Brain pericyte (primary cell): ENCODE measurements at regions not wholly inside any gene's neighbourhood (a gene's known extent, or its start where the extent isn't known, plus 50 kb on each side); places are given as distances from the start of the nearest gene placed in this dataset.

ENCODE experiments used
- DNase-seq: peaks from one replicate; pipeline ENCODE4 v3.0.0-alpha.2; 2012; ENCODE audit warnings: low read depth, low spot score

DNA sequence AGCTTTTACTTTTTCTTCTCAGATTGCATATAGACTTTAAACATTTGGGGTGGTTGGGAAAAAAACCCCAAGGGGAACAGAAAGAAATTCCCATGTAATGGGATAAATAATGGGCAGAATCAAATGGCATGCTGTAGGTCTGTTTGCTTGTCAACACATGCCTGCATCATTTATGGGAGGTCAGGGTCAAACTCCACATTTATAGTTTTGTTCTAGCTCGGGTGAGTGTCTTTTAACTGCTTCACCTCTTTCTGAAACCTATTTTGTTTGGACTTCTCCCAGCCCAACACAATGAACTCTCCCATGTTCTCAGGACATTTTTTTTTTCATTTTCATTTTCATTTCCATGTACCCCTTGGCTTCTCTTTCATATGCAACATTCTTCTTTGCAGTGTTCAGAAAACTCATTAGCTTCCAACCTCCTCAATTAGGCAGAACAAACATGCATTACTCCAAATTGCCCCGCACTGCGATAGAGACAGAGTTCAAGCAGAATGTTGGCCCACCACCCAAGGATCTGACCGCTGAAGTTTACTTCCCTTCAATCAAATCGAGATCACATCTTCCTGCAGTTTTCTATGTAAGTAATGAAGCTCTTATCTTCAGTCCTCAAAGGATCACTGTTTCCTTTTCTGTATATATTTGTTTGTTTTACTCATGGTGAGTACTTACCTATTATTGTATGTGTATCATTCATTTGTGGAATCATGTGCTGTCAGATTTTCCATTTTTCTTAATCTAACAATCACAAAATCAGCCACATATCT is 354.6 kb downstream of the ZSWIM6 start:
- DNase-seq = no peak

DNA sequence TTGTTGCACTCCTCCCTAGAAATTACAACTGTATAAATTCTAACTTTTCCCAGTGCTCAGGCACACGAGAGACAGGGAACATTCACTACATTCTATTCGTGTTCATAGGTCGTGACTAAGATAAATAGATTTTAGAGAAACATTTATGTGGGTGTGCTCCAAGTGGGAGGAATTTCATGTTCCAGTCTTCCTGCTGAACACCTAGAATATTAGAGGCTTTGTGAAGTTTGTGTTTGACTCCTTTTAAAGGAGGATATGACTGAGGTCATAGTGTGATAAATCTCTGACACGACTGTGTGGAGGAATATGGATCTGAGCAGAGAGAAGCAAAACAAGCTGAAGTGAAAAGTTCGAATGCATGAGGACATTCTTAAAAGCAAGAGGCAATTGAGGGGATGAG is 355.3 kb downstream of the ZSWIM6 start:
- no peak for DNase-seq

DNA sequence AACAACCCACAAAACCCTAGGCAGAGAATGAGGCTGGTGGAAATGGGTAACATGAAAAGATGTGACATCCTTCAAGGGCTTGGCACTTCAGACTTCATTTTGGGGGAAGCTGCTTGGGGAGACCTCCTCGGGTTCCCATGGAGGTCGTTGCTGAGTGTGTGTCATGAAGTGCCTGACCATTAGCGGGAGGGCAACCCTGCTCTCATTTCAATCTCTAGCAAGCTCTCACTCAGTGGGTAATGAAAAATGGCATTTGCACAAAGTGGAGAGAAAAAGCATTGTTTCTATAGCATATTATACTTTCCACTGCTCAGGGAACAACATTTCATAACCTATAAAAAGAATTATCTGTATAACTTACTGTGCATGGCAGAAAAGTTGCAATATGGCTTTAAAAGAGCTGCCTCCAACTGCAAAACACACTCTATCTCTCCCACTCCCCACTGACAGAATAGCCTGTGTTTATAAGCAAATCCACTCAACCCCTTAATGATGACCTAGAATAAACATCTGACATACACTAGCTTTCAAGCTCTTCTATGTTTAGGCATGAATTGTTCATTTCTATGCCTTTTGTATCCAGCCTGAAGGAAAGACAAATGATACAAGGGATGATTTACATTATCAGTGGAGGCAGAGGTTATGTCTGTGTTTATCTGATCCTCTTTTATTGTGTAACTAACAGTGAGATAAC is 357.2 kb downstream of the ZSWIM6 start:
- no peak for DNase-seq

DNA sequence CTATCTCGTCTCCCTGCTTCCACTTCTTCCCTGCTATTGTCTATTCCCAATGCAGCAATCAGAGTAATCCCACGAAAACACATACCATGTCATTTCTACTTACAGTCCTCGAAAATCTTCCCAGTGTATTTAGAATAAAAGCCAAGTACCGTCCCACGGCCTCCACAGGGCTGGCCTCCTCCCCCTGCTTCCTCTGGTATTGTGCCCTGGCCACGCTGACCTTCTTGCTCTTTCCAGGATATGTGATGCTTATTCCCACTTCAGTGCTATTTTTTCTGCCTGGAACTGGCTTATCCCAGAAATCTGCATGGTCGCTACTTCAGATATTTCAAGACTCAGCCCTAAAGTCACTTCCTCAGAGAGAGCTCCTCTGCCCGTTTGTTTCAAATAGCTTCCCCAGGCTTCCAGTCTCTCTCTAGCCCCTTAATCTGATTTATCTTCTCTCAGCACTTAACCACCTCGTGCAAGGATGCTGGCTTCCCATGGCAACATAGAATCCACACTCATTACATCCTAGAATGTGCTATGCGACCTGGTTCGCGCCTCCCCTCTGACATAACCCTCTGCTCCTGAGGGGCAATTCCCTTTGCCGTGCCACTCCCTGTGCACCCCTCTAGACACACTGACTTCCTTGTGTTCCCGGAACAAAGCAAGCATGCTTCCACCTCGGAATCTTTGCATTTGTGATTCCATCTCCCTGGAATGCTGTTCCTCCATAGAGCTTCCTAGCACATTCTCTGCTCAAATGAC is 365.9 kb downstream of the ZSWIM6 start:
- no peak for DNase-seq

DNA sequence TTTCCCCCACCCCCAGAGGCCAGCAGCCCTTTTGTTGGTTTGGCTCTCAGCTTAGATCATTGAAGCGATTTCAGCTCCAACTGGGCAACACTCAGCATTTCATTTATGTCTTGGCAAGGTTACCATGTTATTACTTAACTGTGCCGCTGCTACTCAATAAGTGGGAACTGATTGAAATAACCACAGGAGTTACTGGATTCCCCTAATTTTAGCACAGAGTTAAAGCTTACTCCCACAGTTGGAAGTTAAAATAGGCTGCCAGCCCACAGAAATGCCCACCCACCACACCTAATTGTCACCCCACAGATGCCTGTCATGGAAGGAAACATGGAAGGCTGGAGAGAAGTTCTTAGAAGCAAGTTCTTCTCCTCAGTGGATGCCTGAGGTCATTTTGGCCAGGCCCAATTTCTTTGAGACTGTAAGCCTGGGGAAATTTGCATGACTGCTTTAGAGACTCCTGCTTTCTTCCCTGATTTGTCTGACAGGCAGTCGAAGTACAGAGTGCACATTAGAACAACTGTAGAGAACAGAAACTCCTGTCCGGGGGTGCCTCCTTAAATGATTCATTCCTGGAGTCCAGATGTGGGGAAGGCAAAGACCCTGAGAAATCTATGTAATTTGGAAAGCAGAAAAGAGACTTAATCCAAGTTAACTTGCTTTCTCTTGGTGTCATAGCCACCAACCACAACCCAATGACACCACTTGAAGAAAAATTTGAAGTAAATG is 370.0 kb downstream of the ZSWIM6 start:
- DNase-seq = no peak

DNA sequence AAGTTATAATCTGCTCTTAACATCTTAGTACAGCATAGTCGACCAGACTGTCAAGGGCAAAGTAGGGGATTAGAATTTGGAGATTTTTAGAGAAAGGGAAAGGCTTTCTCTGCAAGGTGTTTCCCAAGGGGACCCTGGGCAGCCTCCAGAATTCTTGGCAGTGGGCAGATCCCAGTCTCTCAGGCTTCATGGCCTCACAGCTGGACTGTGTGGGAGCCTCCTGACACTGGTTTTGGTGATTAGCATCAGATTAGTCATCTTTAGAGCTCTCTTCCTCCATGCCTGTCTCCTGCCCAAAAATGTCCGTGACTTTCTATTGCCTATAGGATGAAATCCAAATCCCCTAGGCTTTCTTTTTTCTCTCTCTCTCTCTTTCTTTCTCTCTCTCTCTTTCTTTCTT is 370.7 kb downstream of the ZSWIM6 start:
- DNase-seq = no peak

DNA sequence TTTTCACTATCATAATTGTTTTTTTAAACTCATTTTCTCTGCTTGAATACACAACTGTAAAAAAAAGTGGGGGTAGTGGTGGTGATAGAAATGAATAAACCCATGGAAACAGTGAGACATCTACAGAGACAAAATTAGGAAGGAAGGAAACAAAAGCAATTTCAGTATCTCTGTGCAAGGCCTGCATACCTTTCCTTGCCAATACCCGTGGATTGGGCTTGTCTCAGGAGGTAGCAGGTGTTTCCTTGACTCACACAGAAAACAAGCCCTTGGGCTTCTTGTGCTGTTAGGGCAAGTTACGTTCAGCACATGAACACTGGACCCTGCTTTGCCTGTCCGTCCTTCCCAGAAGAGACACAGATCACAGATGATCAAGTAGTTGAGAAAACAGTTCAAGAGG is 372.2 kb downstream of the ZSWIM6 start:
- no peak for DNase-seq

DNA sequence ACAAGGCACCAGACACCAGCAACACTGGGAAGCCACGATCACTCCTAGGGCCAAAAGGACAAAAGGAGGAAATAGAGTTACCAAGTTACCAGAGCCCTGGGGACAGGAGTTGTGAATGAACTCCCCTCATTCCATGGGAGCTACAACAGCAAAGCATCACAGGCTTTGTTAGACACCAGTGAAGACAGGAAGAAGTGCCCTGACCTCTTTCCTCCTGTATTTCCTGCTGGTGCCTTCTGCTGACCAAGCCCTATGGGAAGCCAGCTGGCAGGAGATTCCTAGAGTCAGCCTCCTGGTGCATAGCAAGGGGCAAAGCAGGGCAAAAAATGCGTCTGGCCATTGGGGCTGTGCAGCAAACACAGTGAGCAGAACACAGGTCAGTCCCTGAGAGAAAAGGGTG is 374.7 kb downstream of the ZSWIM6 start:
- DNase-seq = no peak

DNA sequence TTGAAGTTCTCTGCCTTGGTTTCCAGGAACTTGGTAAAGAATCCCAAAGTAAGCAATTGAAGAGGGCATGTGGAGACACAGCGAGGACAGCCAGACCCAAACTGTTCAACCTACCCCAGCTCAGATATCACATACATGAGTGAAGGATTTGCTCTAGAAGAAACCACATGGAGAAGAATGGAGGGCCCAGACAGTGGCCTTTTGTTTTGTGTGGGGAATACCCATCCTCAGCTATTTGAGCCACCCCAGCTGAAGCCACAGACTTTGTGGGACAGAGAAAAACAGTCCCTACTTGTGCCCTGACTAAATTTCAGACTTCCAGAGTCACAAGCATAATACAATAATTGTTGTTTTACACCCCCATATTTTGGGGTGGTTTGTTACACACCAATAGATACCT is 387.1 kb downstream of the ZSWIM6 start:
- no peak for DNase-seq

DNA sequence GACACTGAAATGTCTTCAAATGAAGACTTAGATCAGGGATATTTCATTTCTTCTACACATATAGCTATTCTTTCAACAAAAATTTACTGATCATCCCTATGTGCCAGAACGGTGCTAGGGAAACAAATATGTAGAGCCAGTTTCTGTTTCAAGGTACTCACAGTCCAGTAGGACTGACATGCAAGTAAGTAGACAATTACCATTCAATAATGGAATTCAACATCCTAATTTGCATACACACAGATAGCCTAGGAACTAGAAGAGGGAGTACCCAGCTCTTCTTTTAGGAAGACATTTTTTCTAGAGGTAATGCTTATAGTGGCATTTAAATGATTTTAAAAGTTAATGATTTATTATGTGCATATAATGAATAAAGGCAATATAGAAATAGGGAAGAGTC is 388.8 kb downstream of the ZSWIM6 start:
- no peak for DNase-seq

DNA sequence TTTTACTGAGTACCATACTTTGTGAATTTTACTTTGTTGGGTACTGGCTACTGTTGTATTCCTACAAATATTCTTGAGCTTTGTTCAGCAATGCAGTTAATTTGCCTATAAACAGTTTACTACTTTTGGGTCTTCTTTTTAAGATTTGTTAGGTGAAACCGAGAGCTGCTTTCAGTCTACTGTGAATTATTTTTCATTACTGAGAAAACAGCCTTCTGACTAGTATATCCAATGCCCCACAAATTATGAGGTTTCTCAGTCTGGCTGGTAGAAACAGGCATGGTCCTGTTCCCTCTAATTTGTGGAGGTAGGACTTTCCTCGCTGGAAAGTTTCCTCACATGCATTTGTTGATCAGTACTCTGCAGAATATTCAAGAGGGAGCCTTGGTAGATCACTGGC is 392.0 kb downstream of the ZSWIM6 start:
- no peak for DNase-seq

DNA sequence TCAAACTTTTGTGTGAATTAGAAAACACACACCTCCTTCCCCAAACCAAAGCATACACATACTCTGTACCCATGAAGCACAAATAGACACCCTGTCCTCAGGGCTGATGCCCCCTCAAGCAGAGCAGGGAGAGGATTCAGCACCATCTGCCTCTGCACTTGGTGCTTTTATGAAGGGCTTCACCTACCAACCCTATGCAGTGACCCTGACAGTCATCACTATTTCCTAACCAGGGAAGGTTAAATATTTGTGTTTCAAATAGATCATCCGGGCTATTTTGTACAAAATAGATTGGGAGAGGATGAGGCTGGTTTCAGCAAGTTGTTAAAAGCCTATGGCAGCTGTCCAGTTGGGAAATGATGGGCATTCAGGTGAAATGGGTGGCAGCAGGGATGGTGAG is 396.2 kb downstream of the ZSWIM6 start:
- DNase-seq = no peak

DNA sequence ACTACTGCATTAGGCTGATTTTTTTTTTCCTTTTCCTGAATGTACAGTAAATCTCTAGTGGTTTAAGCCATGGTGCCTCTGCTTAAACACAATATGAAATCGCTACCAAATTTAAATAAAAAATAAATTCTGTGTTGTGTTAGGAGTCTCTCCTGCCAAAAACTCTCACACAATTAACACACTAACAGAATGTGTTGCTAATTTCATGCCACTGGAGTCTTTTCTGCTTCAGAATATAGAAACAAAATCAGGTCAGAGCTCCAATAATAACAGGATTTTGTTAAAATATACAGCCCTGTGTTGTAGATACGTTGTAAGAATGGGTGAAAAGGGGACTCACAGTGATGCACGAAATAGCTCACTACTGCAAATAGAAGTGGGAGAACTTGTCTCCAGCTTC is 398.8 kb downstream of the ZSWIM6 start:
- DNase-seq = no peak

DNA sequence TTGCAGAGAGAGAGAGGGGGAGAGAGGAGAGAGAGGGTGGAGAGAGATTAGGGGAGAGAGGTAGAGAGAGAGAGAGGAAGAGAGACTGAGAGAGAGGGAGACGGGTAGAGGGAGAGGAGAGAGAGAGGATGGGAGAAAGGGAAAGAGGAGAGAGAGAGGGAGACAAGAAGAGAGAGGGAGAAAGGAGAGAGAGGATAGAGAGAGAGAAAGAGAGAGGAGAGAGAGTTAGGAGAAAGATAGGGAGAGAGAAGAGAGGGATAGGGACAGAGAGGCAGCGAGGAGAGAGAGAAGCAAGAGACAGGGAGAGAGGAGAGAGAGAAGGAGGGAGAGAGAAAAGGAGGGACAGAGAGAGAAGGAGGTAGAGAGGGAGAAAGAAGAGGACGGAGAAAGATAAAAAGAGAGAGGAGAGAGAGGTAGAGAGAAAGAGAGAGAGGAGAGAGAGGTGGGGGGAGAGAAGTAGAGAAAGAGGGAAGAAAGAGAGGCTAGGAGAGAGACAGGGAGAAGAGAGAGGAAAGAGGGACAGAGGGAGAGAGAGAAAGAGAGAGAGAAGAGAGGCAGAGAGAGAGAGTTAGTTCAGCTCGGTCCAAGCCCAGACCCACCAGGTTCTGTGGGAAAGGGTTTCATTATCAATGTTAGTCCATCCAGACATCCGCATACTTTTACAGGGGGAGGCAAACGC is 399.3 kb downstream of the ZSWIM6 start:
- no peak for DNase-seq

DNA sequence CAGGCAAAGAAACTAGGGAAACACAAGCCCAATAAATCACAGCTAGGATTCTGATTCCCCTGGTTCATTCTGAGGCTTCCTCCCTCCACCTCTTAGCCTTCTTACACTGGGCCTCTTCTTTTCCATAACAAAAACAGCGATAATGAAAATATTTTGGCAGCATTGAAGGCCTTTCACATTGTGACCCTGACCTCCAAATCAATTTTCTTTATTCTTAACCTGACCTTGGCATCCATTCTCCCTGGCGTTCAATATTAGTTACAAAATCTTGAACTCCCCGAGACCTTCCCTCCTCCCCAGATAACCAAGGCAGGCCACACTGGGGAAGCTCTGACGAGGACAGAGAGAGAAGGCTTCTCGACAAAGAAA is 399.9 kb downstream of the ZSWIM6 start:
- no peak for DNase-seq

DNA sequence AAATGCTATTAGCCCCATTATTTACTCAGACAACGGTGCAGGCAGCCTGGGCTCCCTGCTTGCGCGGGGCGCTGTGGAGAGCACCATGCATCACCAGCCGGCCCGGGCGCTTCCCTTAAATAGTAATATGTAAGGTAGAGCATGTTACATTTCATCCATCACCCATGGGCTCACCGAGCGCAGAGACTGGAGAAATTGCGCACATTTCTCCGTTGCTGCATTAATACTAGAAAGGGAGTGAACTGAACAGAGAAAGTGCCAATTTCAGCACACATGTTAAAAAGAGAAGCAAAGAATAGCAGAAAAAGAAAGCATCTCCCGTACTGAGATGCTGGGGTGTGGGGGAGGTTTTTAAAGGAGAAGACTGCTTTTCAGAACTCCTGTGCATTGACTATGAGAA is 400.3 kb downstream of the ZSWIM6 start:
- no peak for DNase-seq

DNA sequence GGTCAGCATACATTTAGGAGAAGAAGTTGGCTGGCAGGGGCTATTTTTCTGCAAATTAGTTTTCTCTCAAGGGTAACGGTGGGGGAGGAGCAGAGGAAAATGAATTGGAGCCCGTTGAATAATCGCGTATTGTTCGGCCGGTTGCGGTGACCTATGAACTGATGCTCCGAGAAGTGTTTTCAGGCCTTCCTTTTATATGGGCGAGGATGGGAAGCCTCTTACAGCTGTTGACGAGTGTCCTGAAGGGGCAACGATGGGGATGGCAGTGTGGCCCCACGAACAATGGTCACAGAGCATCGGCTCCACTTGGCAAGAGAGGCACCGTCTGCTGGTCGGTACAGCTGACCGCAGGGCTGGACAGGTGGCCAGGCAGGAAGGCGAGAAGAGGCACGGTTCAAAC is 400.7 kb downstream of the ZSWIM6 start:
- no peak for DNase-seq

DNA sequence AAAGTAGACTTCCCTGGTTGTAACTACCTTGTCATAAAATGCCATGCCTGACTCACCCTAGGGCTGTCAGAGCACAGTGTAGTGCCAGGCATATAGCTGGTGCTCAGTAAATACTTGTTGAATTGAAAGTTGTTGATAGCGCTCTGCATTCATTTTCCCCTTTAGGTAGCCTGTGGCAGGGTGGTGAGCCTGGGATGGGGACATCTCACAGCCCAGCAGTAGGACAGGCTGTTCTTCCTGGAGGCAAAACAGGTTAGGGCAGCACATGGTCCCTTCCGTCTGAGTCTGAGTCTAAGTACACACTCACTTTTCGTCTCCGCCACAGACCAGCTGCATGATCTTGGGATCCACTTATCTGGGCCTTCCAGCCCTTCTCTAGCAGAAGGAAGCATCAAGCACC is 401.9 kb downstream of the ZSWIM6 start:
- no peak for DNase-seq

DNA sequence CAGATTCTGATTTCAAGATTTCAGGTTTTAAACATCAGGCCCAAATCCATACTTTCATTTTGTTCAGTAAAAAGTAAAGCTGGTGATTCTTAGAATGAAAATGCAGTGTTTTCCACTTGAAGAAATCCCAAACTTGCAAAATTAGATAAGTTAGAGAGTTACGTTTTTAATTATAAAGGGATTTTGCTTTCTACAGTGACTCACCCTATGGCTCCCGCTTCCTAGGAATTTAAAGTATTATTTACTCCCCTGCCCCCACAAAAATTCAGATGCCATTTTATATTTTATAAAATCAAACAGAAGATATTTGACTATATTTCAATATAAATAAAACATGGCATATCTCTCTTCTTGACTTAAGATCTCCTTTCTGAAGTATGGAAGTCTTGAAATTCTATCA is 402.9 kb downstream of the ZSWIM6 start:
- DNase-seq = no peak

DNA sequence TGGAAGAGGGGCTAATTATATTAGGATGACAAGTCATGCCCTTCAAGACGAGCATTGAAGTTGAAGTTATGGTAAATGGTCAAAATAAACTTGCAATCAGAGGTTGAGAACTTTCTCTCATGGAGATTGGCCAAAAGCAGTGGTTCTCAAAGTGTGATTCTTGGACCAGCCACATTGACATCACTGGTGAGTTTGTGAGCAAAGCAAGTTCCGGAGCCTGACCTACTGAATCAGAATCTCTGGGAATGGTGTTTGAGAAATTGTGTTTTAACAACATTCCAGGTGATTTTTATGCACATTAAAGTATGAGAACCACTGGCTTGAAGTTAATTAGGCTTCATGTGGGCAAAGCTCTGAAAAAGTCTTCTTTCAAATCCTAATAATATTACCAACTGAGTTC is 403.5 kb downstream of the ZSWIM6 start:
- DNase-seq = no peak

DNA sequence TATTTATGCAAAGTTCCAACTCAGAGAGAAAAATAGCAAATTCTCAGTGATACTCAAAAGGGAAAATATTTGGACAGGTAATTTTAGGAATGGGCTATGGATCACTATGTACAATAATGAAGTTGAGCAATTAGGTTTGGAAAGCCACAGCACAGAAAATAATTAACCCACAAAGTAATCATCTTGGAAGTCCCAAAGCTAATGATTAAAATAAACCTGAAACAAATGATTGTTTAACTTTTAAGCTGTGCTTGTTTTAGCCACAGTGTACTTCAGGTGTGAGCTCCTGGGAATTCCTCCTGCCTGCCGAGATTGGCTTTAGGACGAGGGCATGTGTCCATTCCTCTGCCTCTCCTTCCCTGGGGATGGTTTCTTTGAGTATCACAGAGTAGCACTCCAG is 403.9 kb downstream of the ZSWIM6 start:
- no peak for DNase-seq
